ENCODE measurements at regions not wholly inside any gene's neighbourhood (a gene's known extent, or its start where the extent isn't known, plus 50 kb on each side); places are given as distances from the start of the nearest gene placed in this dataset.

DNA sequence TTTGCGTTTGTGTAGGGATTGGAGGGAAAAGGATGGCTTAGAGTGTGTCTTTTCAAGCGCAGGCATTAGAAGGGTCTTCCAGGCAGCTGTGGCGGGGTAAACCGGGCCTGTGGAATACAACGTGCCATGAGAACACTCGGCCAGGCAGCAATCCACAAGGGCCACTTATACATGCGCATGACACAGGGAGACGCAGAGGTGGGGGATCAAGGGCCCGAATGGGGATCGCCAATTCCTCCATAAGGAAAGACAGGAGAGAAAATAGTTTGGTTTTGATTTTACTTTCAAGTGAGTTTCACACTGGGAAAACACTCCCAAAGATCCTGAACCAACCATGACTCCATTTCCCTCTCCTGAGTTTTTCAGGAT lies 71.6 kb downstream of the SPRING1 start:
- 91 to 94% methylated on average over 10 of the region's 10 CpGs for WGBS, 2 donors
- no peaks in the 10 kb centered on the region for H3K9me3 ChIP-seq (ENCODE audit: control insufficient read depth in 4 of 4, insufficient read depth in 3 of 4, low read length in 3 of 4)
- no peaks in the 10 kb centered on the region for H3K27me3 ChIP-seq (ENCODE audit: control insufficient read depth in 3 of 3, insufficient read depth in 3 of 3, low read length in 2 of 3)
- no peak for DNase-seq
- no peak for ATAC-seq (ENCODE audit: insufficient read depth, low FRiP score)
- TF ChIP-seq, protein P1, sequence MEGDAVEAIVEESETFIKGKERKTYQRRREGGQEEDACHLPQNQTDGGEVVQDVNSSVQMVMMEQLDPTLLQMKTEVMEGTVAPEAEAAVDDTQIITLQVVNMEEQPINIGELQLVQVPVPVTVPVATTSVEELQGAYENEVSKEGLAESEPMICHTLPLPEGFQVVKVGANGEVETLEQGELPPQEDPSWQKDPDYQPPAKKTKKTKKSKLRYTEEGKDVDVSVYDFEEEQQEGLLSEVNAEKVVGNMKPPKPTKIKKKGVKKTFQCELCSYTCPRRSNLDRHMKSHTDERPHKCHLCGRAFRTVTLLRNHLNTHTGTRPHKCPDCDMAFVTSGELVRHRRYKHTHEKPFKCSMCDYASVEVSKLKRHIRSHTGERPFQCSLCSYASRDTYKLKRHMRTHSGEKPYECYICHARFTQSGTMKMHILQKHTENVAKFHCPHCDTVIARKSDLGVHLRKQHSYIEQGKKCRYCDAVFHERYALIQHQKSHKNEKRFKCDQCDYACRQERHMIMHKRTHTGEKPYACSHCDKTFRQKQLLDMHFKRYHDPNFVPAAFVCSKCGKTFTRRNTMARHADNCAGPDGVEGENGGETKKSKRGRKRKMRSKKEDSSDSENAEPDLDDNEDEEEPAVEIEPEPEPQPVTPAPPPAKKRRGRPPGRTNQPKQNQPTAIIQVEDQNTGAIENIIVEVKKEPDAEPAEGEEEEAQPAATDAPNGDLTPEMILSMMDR (IDR thresholded peaks at IDR 0.05; ENCODE audit: control extremely low read depth, extremely low read depth), result no peak
- H3K27ac ChIP-seq (ENCODE audit: low read depth in 1 of 2, low read length in 1 of 2), result peak overlapping the region; percentile 44 to 72
- H3K9ac ChIP-seq (ENCODE audit: insufficient read depth in 1 of 2, low read length in 2 of 2), result no peak overlapping the region
- no peaks in the 10 kb centered on the region for H3K36me3 ChIP-seq (ENCODE audit: control insufficient read depth in 4 of 4, insufficient read depth in 4 of 4, low read length in 4 of 4)
- H3K4me3 ChIP-seq, result no peak overlapping the region
- peaks cover 0 to 13% (median 0%) of the 10 kb centered on the region in 5 donors for H3K4me1 ChIP-seq (ENCODE audit: control insufficient read depth in 5 of 5, insufficient read depth in 5 of 5, low read length in 5 of 5)

DNA sequence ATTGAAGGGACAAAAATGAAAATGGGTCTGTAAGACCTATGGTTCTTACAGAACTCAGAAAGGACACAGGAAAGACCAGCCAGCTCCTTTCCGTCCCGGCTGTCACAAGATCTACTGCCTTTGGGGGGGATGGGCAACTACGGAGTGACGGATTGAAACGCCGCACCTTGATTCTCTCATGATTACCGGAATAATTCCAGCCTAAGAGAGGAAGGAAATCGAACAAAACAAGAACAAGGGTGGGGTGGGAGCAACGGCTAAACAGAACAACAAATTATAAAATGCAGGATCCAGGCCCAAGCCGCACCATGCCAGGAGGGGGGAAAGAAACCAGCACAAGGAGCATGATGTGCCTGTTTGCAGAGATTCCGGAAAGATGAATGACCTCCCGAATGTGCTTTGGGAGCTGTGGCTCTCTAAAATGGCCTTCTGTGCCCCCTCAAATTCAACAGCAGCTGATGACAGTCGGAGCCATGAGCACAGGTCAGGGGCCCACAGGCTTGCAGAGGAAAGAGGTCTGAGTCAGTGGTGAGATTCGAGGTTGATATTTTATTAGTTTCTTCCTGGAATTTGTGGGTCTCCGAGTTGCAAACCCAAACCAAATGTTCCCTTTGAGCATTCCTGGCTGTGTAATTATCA lies 72.1 kb downstream of the SPRING1 start:
- 38 to 56% methylated on average over 15 of the region's 15 CpGs for WGBS, 2 donors
- Histone ChIP-seq H3K9me3 (ENCODE audit: control insufficient read depth in 4 of 4, insufficient read depth in 3 of 4, low read length in 3 of 4) (no peaks in the 10 kb centered on the region), H3K27ac (ENCODE audit: low read depth in 1 of 2, low read length in 1 of 2) (peak overlapping the region; percentile 44 to 72), H3K36me3 (ENCODE audit: control insufficient read depth in 4 of 4, insufficient read depth in 4 of 4, low read length in 4 of 4) (no peaks in the 10 kb centered on the region), H3K4me3 (no peak overlapping the region), H3K27me3 (ENCODE audit: control insufficient read depth in 3 of 3, insufficient read depth in 3 of 3, low read length in 2 of 3) (no peaks in the 10 kb centered on the region), H3K4me1 (ENCODE audit: control insufficient read depth in 5 of 5, insufficient read depth in 5 of 5, low read length in 5 of 5) (peaks cover 0 to 13% (median 0%) of the 10 kb centered on the region in 5 donors), H3K9ac (ENCODE audit: insufficient read depth in 1 of 2, low read length in 2 of 2) (no peak overlapping the region)
- ATAC-seq (ENCODE audit: insufficient read depth, low FRiP score) (no peak), DNase-seq (no peak)
- TF ChIP-seq, protein P1 (IDR thresholded peaks at IDR 0.05; ENCODE audit: control extremely low read depth, extremely low read depth), result no peak

DNA sequence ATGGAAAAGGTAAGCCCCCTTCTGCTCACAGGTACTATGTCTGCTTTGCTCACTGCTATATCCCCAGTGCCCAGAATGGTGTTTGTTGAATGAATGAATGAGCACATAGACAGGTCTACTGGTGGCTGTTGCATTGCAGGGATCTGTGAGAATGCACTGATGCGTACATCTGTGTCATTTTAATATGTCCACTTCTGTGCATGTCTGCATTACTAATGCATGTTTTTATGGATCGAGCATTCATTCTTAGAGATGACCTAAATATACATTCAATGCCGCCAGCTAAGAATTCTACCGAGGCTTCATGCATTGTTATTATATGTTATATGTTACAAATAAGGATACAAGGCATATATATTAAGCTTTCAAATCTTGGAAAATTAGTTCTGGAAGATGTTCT lies 73.8 kb downstream of the SPRING1 start:
- no peaks in the 10 kb centered on the region for H3K36me3 ChIP-seq (ENCODE audit: control insufficient read depth in 4 of 4, insufficient read depth in 4 of 4, low read length in 4 of 4)
- H3K9ac ChIP-seq (ENCODE audit: insufficient read depth in 1 of 2, low read length in 2 of 2), result no peak overlapping the region
- no peak overlapping the region for H3K4me3 ChIP-seq
- TF ChIP-seq, protein P1 (IDR thresholded peaks at IDR 0.05; ENCODE audit: control extremely low read depth, extremely low read depth), result no peak
- H3K4me1 ChIP-seq (ENCODE audit: control insufficient read depth in 5 of 5, insufficient read depth in 5 of 5, low read length in 5 of 5), result peaks cover 0 to 14% (median 3%) of the 10 kb centered on the region in 5 donors
- 94 to 97% methylated on average over 4 of the region's 4 CpGs for WGBS, 2 donors
- DNase-seq (no peak), ATAC-seq (ENCODE audit: insufficient read depth, low FRiP score) (no peak)
- no peaks in the 10 kb centered on the region for H3K9me3 ChIP-seq (ENCODE audit: control insufficient read depth in 4 of 4, insufficient read depth in 3 of 4, low read length in 3 of 4)
- H3K27me3 ChIP-seq (ENCODE audit: control insufficient read depth in 3 of 3, insufficient read depth in 3 of 3, low read length in 2 of 3), result no peaks in the 10 kb centered on the region
- H3K27ac ChIP-seq (ENCODE audit: low read depth in 1 of 2, low read length in 1 of 2), result no peak overlapping the region

All from lung (tissue), 11 donors.